ENCODE measurements at regions not wholly inside any gene's neighbourhood (a gene's known extent, or its start where the extent isn't known, plus 50 kb on each side); places are given as distances from the start of the nearest gene placed in this dataset.

- no peak overlapping the region for H3K27ac Mint-ChIP-seq
- POLR2A ChIA-PET, result no interaction called here
- no peaks in the 10 kb centered on the region for H3K36me3 Mint-ChIP-seq (ENCODE audit: low read depth)
- H3K9me3 Mint-ChIP-seq (ENCODE audit: insufficient read depth), result no peaks in the 10 kb centered on the region
- CTCF ChIA-PET, result no interaction called here
- no peak overlapping the region for H3K4me3 Mint-ChIP-seq
- H3K4me1 Mint-ChIP-seq (ENCODE audit: low read depth), result no peaks in the 10 kb centered on the region
- DNase-seq (no peak), ATAC-seq (no peak)
- H3K27me3 Mint-ChIP-seq (ENCODE audit: low read depth), result no peaks in the 10 kb centered on the region
These were observed 90.8 kb upstream of the EGFLAM start for GRCh38 chr5:38167562-38167996.

DNA sequence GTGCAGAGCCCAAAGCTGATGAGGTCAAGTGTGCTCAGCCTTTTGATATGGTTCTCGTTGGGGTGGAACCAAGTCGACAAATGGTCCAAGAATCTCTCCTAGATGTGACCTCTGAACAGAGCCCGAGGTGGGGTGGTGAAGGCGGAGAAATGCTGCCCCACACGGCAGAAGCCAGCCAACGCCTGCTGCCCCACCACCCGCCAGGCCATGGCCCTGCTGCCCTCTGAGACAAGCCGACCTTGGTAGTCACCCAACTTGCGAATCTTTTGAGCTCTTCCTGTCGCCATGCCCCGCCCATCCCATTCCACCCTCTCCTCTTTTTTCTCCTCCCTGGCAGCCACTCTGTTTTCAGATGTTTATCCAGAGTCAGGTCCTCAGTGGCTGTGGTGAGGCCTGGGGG is 91.5 kb upstream of the EGFLAM start:
- Mint-ChIP-seq H3K27ac (no peak overlapping the region), H3K4me1 (ENCODE audit: low read depth) (no peaks in the 10 kb centered on the region), H3K4me3 (no peak overlapping the region), H3K27me3 (ENCODE audit: low read depth) (no peaks in the 10 kb centered on the region), H3K36me3 (ENCODE audit: low read depth) (no peaks in the 10 kb centered on the region), H3K9me3 (ENCODE audit: insufficient read depth) (no peaks in the 10 kb centered on the region)
- POLR2A ChIA-PET, result interaction anchor here (1.2 kb wide), 1 partner anchor 22 kb away, joined by 3 read pairs; no protein-coding TSS in a partner anchor
- ATAC-seq, result no peak
- CTCF ChIA-PET, result no interaction called here
- no peak for DNase-seq

DNA sequence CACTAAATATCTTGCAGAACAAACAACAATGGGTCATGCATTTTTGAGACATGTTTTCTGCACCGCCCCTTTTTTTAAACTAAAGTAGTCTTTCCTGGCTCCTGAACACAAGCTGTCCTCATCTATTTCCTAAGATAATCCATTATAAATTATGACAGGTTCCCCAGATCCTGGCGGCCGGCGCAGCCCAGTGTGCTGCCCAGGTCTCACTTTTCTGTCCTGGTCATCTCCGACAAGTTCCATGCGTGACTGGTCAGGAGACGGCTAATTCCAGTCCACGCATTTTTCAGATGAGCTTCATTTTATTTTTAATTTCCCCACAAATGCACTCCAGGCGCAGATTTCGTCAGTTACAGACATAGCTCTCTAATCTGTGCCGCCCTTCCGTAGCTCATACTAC is 92.9 kb upstream of the EGFLAM start:
- Mint-ChIP-seq H3K36me3 (ENCODE audit: low read depth) (no peaks in the 10 kb centered on the region), H3K27ac (no peak overlapping the region), H3K9me3 (ENCODE audit: insufficient read depth) (no peaks in the 10 kb centered on the region), H3K4me1 (ENCODE audit: low read depth) (no peaks in the 10 kb centered on the region), H3K27me3 (ENCODE audit: low read depth) (no peaks in the 10 kb centered on the region), H3K4me3 (no peak overlapping the region)
- ATAC-seq, result no peak
- ChIA-PET CTCF (interaction anchor here (0.9 kb wide), 1 partner anchor 28 kb away, joined by 4 read pairs; no protein-coding TSS in a partner anchor), POLR2A (interaction anchor here (1.2 kb wide), 1 partner anchor 20 kb away, joined by 3 read pairs; no protein-coding TSS in a partner anchor)
- no peak for DNase-seq

GRCh38 chr5:38164776-38165399 is 93.5 kb upstream of the EGFLAM start:
- Mint-ChIP-seq H3K27ac (no peak overlapping the region), H3K4me1 (ENCODE audit: low read depth) (no peaks in the 10 kb centered on the region), H3K9me3 (ENCODE audit: insufficient read depth) (no peaks in the 10 kb centered on the region), H3K4me3 (no peak overlapping the region), H3K27me3 (ENCODE audit: low read depth) (no peaks in the 10 kb centered on the region), H3K36me3 (ENCODE audit: low read depth) (no peaks in the 10 kb centered on the region)
- no peak for DNase-seq
- CTCF ChIA-PET, result interaction anchor here (0.6 to 0.9 kb wide), 2 partner anchors 28 to 29 kb away, joined by 3 to 4 read pairs; no protein-coding TSS in a partner anchor
- POLR2A ChIA-PET, result no interaction called here
- no peak for ATAC-seq

GRCh38 chr5:38163636-38164237 is 94.6 kb upstream of the EGFLAM start:
- CTCF ChIA-PET, result no interaction called here
- POLR2A ChIA-PET, result no interaction called here
- ATAC-seq, result no peak
- H3K4me3 Mint-ChIP-seq, result no peak overlapping the region
- H3K4me1 Mint-ChIP-seq (ENCODE audit: low read depth), result no peaks in the 10 kb centered on the region
- no peak for DNase-seq
- H3K27ac Mint-ChIP-seq, result no peak overlapping the region
- no peaks in the 10 kb centered on the region for H3K36me3 Mint-ChIP-seq (ENCODE audit: low read depth)
- H3K9me3 Mint-ChIP-seq (ENCODE audit: insufficient read depth), result no peaks in the 10 kb centered on the region
- no peaks in the 10 kb centered on the region for H3K27me3 Mint-ChIP-seq (ENCODE audit: low read depth)

DNA sequence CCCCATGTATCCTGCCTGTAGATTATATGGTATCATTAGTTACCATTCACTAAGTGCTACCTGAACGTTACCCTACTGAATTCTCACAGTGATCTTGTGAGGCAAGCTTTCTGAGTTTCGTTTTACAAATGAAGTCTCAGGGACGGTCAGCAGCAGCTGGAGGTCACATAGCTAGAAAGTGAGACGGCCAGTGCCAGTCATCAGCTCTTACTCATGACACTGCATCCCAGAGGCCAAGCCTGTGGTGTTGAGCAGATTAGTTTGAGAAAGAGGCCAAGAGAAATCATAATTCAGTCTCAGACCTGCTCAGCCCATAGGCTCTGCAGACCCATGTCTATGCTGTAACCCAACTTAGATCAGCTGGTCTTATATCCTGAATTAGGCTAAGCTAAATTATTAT is 95.7 kb upstream of the EGFLAM start:
- ChIA-PET CTCF (interaction anchor here (0.8 kb wide), 1 partner anchor 388 kb away, joined by 3 read pairs; no protein-coding TSS in a partner anchor), POLR2A (interaction anchor here (0.6 kb wide), 1 partner anchor 321 kb away, joined by 4 read pairs; no protein-coding TSS in a partner anchor)
- Mint-ChIP-seq H3K36me3 (ENCODE audit: low read depth) (no peaks in the 10 kb centered on the region), H3K4me3 (no peak overlapping the region), H3K4me1 (ENCODE audit: low read depth) (no peaks in the 10 kb centered on the region), H3K27me3 (ENCODE audit: low read depth) (no peaks in the 10 kb centered on the region), H3K9me3 (ENCODE audit: insufficient read depth) (no peaks in the 10 kb centered on the region), H3K27ac (no peak overlapping the region)
- DNase-seq, result no peak
- ATAC-seq, result no peak

DNA sequence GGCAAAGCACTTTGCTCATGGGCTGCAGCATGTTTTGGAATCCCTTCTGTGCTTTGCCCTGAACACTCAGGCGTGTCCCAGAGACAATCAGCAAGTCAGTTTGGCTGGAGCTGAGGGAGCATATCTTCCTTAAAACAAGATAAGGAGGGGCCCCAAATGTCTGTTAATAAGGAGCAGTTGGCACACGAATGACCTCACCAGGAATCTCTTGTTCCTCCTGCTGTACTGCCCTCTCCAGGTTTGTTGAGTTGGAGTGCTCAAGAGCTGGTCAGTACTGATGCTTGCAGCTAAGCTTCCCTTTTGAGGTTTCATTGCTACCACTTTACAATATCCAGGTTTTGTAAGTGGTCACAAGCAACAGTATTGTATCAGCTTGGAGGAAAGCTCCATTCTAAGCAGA is 101.3 kb upstream of the EGFLAM start:
- DNase-seq, result no peak
- Mint-ChIP-seq H3K27me3 (ENCODE audit: low read depth) (peaks cover 2% of the 10 kb centered on the region), H3K36me3 (ENCODE audit: low read depth) (no peaks in the 10 kb centered on the region), H3K9me3 (ENCODE audit: insufficient read depth) (no peaks in the 10 kb centered on the region), H3K4me1 (ENCODE audit: low read depth) (no peaks in the 10 kb centered on the region), H3K27ac (no peak overlapping the region), H3K4me3 (no peak overlapping the region)
- POLR2A ChIA-PET, result no interaction called here
- CTCF ChIA-PET, result no interaction called here
- no peak for ATAC-seq

DNA sequence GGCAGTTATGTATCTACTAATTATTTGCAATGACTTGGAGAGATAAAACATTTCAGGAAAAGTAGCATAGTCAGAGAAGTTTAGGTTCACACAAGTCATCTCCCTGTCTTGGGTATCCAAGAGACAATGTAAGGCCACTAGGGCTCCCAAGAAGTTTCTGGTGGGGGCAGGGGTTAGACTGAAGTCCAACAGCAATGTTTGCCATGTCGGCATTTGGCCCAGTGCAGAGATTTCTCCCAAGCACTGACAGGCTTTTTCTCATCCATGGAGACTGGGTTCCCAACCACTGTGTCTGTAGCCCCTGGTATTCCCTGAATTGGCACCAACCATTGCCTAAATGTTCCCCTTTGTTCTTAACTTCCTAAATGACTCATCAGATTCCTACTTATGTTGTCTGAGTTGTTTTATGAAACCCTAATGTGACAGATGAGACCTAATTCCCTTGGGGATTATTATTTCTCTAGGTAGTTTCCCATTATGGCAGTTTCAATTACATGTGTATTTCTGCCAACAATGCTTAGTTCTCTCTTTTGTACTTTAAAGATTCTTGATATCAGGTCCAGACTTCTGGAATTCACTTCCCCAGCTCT is 103.6 kb upstream of the EGFLAM start:
- Mint-ChIP-seq H3K27me3 (ENCODE audit: low read depth) (peaks cover 2% of the 10 kb centered on the region), H3K36me3 (ENCODE audit: low read depth) (no peaks in the 10 kb centered on the region), H3K4me3 (no peak overlapping the region), H3K9me3 (ENCODE audit: insufficient read depth) (no peaks in the 10 kb centered on the region), H3K4me1 (ENCODE audit: low read depth) (no peaks in the 10 kb centered on the region), H3K27ac (no peak overlapping the region)
- ChIA-PET POLR2A (no interaction called here), CTCF (no interaction called here)
- no peak for ATAC-seq
- no peak for DNase-seq

DNA sequence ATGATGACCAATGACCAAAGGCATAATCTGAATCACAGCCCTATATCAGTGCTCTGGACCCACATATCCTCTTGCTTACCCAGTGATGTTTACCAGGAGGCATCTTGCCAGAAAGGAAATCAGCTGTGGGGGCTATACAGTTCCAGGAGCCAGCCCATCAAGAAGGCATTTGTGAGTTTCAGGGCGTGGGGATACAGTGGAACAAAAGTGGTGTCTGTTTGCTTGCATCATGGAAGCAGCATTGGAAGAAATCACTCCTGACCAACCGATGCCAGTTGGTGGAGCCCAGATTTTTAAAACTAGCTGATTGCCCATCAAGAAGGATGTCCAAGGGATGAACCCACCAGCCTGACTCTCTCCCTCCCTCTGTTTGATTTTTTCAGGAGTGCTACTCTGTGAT is 106.5 kb upstream of the EGFLAM start:
- Mint-ChIP-seq H3K27ac (no peak overlapping the region), H3K27me3 (ENCODE audit: low read depth) (peaks cover 2% of the 10 kb centered on the region), H3K9me3 (ENCODE audit: insufficient read depth) (no peaks in the 10 kb centered on the region), H3K4me1 (ENCODE audit: low read depth) (no peaks in the 10 kb centered on the region), H3K36me3 (ENCODE audit: low read depth) (no peaks in the 10 kb centered on the region), H3K4me3 (no peak overlapping the region)
- DNase-seq (no peak), ATAC-seq (no peak)
- ChIA-PET POLR2A (no interaction called here), CTCF (no interaction called here)

DNA sequence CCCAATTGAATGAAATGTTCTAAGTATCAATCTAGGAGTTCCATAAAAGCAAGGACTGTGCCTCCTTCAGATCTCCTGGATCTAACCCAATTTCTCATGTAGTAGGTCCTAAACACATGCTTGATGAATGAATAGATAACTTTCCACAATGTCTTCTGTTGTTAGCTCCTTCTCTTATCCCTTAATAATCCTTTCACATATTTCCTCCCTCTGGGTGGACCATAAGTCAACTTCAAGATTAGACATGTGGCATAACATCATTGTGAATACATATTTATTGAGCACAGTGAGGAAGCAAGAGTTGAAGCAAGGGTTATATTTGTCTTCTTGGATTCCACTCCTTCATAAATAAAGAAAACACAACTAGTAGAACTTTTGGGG is 108.6 kb upstream of the EGFLAM start:
- DNase-seq (no peak), ATAC-seq (no peak)
- Mint-ChIP-seq H3K27ac (no peak overlapping the region), H3K27me3 (ENCODE audit: low read depth) (peaks cover 2% of the 10 kb centered on the region), H3K36me3 (ENCODE audit: low read depth) (no peaks in the 10 kb centered on the region), H3K9me3 (ENCODE audit: insufficient read depth) (no peaks in the 10 kb centered on the region), H3K4me3 (no peak overlapping the region), H3K4me1 (ENCODE audit: low read depth) (no peaks in the 10 kb centered on the region)
- POLR2A ChIA-PET, result no interaction called here
- CTCF ChIA-PET, result no interaction called here

DNA sequence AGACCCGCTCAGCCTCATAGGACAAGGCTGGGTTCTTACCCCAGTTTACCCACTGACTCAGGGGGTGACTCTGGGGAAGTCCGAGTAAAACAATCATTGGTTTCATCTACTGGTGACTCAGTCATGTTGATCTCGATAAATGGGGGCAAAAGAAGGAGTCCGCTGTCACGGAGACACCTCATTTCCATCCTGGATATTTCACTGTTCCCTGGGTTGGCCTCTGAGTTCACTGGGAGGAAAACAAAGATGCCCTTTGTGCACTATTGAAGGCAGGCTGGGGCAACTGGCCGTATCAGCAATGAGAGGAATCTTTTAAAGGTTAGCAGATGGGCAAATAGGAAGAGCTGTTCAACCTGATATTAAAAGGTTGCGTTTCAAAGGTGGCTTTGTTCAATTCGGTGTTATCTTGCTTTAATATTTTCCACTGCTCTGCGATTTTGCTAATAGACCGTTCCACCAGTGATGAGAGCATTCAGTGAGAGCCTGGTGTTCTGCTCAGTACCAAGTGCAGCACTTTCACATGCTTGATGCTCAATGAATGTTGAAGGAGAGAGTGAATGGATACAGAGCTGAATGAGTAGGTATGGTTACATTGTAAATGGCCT is 110.2 kb upstream of the EGFLAM start:
- ChIA-PET CTCF (no interaction called here), POLR2A (no interaction called here)
- Mint-ChIP-seq H3K27me3 (ENCODE audit: low read depth) (no peaks in the 10 kb centered on the region), H3K4me1 (ENCODE audit: low read depth) (no peaks in the 10 kb centered on the region), H3K9me3 (ENCODE audit: insufficient read depth) (no peaks in the 10 kb centered on the region), H3K36me3 (ENCODE audit: low read depth) (no peaks in the 10 kb centered on the region), H3K4me3 (no peak overlapping the region), H3K27ac (no peak overlapping the region)
- no peak for DNase-seq
- ATAC-seq, result no peak

DNA sequence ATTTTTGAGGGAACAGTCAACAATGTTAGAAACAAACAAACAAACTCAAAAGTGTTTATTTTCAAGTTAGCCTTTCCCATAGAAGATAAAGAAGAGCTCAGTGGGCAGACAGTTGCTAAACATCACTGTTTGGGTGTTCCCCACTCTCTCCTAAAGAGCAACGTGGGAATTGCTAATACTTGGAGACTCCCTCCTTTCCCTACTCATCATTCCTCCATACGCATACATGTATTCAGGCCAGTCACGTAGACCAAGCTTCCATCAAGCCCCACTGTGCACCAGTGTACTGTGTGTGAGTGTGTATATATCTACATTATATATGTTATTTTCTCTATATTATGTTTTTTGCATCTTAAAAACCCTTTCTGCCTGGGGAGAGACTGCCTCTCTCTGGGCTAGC is 115.0 kb upstream of the EGFLAM start:
- H3K4me1 Mint-ChIP-seq (ENCODE audit: low read depth), result no peaks in the 10 kb centered on the region
- no peaks in the 10 kb centered on the region for H3K36me3 Mint-ChIP-seq (ENCODE audit: low read depth)
- H3K4me3 Mint-ChIP-seq, result no peak overlapping the region
- ChIA-PET CTCF (no interaction called here), POLR2A (no interaction called here)
- DNase-seq (no peak), ATAC-seq (no peak)
- no peak overlapping the region for H3K27ac Mint-ChIP-seq
- peaks cover 2% of the 10 kb centered on the region for H3K27me3 Mint-ChIP-seq (ENCODE audit: low read depth)
- no peaks in the 10 kb centered on the region for H3K9me3 Mint-ChIP-seq (ENCODE audit: insufficient read depth)

Measured in activated CD8-positive, alpha-beta T cell treated with anti-CD3 and anti-CD28 coated beads, Interleukin-2, amount 10 ng/mL, durations not matched to agents 7 days and 5 days (primary cell).